ENCODE measurements at regions not wholly inside any gene's neighbourhood (a gene's known extent, or its start where the extent isn't known, plus 50 kb on each side); places are given as distances from the start of the nearest gene placed in this dataset.

GRCh38 chr6:134738211-134738885, 211.6 kb downstream of the ALDH8A1 start:
- TF ChIP-seq CTCF (conservative IDR thresholded peaks at IDR 0.05; ENCODE audit: low read length) (no peak), EZH2phosphoT487 (IDR thresholded peaks at IDR 0.05; ENCODE audit: borderline replicate concordance) (no peak)

Data from Loucy (cell line).